ENCODE measurements at regions not wholly inside any gene's neighbourhood (a gene's known extent, or its start where the extent isn't known, plus 50 kb on each side); places are given as distances from the start of the nearest gene placed in this dataset.
"Not testable (repeated sequence)": the region's sequence is repeated elsewhere in the genome, so short reads cannot be mapped to it uniquely, and the experiment has no call there.

DNA sequence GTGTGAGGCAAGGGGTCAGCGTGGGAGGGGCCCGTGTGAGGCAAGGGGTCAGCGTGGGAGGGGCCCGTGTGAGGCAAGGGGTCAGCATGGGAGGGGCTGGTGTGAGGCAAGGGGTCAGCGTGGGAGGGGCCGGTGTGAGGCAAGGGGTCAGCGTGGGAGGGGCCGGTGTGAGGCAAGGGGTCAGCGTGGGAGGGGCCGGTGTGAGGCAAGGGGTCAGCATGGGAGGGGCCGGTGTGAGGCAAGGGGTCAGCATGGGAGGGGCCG lies 119.2 kb downstream of the SEPTIN14 start:
- DNase-seq, result not testable (repeated sequence)

- DNase-seq, result not testable (repeated sequence)
These were observed 119.7 kb downstream of the SEPTIN14 start for GRCh38 chr7:55742651-55743453.

DNA sequence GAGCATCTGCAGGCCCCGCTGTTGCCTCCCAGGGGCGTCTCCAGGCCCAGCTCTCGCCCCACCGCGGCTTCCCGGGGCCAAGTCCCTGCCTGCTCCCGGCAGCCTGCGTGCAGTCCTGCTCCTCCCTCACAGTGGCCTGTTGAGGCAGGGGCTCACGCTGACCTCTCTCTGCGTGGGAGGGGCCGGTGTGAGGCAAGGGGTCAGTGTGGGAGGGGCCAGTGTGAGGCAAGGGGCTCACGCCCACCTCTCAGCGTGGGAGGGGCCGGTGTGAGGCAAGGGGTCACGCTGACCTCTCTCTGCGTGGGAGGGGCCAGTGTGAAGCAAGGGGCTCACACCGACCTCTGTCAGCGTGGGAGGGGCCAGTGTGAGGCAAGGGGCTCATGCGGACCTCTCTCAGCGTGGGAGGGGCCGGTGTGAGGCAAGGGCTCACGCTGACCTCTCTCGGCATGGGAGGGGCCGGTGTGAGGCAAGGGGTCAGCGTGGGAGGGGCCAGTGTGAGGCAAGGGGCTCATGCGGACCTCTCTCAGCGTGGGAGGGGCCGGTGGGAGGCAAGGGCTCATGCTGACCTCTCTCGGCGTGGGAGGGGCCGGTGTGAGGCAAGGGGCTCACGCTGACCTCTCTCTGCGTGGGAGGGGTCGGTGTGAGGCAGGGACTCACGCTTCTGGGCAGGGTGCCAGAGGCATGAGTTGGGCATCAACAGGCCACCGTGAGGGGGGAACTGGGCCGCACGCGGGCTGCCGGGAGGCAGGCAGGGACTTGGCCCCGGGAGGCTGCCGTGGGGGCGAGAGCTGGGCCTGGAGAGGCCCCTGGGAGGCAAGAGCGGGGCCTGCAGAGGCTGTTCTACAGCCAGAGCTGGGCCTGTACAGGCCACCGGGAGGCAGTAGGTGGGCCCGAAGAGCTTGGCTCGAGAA lies 120.6 kb downstream of the SEPTIN14 start:
- not testable (repeated sequence) for DNase-seq

DNA sequence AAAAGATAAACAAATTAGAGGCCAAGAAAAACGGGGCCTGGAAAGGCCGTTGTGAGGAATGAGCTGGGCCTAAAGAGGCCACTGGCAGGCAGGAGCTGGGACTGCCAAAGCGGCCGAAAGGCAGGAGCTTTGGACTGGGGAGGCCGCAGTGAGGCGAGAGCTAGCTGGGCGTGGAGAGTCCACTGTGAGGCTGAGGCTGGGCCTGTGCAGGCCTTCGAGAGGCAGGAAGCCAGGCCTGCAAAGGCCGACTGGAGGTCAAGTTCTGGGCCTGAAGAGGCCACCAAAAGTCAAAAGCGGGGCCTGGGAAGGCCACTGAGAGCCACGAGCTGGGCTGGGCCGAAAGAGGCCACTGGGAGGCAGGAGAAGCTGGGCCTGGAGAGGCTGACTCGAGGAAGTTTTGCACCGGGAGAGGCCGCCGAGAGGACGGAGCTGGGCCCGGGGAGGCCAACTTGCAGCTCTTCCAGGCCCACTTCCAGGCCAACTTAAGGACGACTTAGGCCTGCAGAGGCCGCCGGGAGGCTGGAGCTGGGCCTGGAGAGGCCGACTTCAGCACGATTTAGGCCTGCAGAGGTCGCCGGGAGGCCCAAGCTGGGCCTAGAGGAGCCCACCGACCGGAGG lies 121.8 kb downstream of the SEPTIN14 start:
- DNase-seq, result not testable (repeated sequence)

DNA sequence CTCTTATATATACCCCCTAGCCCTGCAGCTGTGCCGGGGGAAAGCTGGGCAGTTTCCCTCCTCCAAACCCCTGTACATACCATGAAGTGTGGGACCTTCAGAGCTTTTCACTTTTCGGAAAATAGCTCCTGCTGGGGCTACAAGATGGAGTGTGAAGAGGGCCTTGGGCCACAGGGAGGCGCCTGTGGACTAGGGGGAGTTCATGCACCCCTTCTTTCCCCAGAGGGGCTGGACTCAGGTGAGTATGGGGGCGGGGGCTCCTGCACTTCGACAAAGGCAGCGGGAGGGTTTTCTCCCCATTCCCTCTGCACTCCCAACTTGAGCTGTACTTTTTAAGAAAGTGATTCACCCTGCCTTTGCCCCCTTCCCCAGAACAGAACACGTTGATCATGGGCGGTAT lies 122.5 kb downstream of the SEPTIN14 start:
- DNase-seq, result not testable (repeated sequence)

GRCh38 chr7:55736641-55737221 lies 125.8 kb downstream of the SEPTIN14 start:
- not testable (repeated sequence) for DNase-seq

- no peak for DNase-seq
These were observed 129.1 kb downstream of the SEPTIN14 start for GRCh38 chr7:55733241-55734140.

GRCh38 chr7:55731931-55732330 lies 130.6 kb downstream of the SEPTIN14 start:
- DNase-seq, result no peak

GRCh38 chr7:55730197-55730596 lies 132.4 kb downstream of the SEPTIN14 start:
- no peak for DNase-seq

DNA sequence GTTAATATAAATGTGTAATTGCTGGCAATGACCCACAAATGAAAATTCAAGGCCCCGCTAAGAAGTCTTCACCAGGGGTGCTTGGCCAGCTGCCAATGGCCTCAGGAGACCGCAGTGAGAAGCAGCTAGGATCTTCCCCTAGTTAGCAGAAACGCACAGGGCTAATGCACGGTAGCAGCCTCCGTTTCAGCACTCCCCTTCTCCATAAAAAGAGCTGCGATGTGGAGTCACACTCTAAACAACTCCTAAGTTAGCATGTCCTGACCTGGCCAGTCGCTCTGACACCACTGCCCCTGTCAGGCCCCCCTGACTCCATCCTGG lies 139.0 kb downstream of the SEPTIN14 start:
- DNase-seq, result no peak

DNA sequence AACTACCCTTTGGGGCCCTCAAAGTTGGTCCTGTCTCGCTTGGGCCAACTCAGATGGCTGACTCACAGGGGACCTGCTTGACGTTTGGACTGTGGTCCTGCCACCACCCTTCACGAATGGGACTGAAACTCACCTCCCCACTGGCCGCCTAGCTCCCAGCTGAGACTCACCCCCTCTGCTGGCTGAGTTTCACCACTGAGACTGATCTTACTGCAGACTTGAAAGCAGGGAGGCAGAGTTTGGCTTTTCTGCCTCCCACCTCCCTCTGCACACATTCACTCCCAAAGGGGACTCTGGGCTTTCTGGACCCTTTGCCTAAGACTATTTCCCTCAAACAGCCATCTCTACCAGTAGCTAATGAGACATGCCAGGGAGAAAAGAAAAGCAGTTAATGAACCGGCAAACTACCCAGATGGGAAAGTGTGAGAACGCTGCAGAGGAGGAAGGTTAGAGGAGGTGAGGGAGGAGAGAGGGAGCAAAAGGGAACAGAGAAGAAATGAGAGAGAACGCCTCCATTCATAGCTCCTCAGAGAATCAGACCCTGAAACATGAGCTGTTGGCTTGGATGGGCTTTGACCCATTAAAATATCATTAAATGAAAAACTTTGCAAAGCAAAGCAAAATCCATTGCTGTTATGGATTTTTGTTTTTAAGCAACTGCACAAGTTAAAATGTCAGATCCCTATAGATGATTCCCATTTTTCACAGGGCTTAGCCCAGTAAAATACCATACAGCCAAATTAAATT lies 139.5 kb downstream of the SEPTIN14 start:
- not testable (repeated sequence) for DNase-seq

GRCh38 chr7:55721004-55721403 lies 141.5 kb downstream of the SEPTIN14 start:
- DNase-seq, result not testable (repeated sequence)

- not testable (repeated sequence) for DNase-seq
These were observed 143.1 kb upstream of the VOPP1 start for GRCh38 chr7:55715247-55715867.

- not testable (repeated sequence) for DNase-seq
These were observed 142.1 kb upstream of the VOPP1 start for GRCh38 chr7:55714370-55714769.

GRCh38 chr7:55710312-55710711 lies 138.0 kb upstream of the VOPP1 start:
- not testable (repeated sequence) for DNase-seq

- not testable (repeated sequence) for DNase-seq
These were observed 135.7 kb upstream of the VOPP1 start for GRCh38 chr7:55708028-55708427.

- DNase-seq, result not testable (repeated sequence)
These were observed 135.1 kb upstream of the VOPP1 start for GRCh38 chr7:55707410-55707809.

DNA sequence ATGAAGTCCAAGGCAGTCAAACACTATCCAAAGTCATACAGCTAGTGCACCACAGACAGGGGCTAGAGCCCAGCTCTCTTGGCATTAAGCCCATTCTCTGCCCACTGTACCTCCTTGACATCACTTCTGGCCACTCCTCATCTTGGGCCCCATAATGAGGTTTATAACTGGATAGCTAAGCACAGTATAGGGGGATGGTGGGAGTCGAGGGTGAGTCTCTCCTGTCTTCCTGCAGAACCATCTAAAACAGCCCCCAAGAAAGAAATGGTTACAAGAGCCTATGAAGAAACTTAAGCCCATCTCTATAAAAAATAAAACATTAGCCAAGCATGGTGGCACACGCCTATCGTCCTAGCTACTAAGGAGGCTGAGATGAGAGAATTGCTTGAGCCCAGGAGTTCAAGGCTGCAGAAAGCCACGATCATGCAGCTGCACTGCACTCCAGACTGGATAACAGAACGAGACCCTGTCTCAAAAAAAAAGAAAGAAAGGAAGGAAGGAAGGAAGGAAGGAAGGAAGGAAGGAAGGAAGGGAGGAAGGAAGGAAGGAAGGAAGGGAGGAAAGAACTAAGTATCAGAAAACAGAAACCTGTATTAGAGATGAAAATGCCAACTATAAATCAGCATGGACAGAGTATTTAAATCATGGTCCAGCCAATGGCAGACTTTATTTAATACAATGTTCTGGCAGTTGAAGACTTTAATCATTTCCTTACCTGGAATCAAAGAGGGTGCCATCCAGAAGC lies 134.3 kb upstream of the VOPP1 start:
- not testable (repeated sequence) for DNase-seq

GRCh38 chr7:55705728-55706450 lies 133.6 kb upstream of the VOPP1 start:
- not testable (repeated sequence) for DNase-seq

Data from activated naive CD4-positive, alpha-beta T cell treated with Interleukin-2 at 50 U/mL for 16 hours (primary cell).